ENCODE measurements at regions not wholly inside any gene's neighbourhood (a gene's known extent, or its start where the extent isn't known, plus 50 kb on each side); places are given as distances from the start of the nearest gene placed in this dataset.

- TF ChIP-seq CTCF (IDR thresholded peaks at IDR 0.05) (no peak), POLR2A (IDR thresholded peaks at IDR 0.05) (no peak)
Measured at GRCh38 chr12:125210104-125210755, 145.0 kb downstream of the AACS start.

Data from heart left ventricle (tissue), 13 donors.